GM10248 (cell line): ENCODE measurements at regions not wholly inside any gene's neighbourhood (a gene's known extent, or its start where the extent isn't known, plus 50 kb on each side); places are given as distances from the start of the nearest gene placed in this dataset.
A peak's percentile ranks its signal among the peaks of the same experiment; 100 is the strongest.

Experiments
- CTCF ChIA-PET: fragments of 300-600 bp; sonication (Branson Sonifier 250); formaldehyde crosslinking; extraction: SDS; loops from one replicate; lab custom pipeline; 2021; ENCODE audit warnings: antibody characterized with exemption; lab: Yijun Ruan, JAX
- POLR2A ChIA-PET: fragments of 350-650 bp; sonication (Branson Sonifier 250); formaldehyde crosslinking; extraction: SDS; loops from one replicate; lab custom pipeline; 2020; ENCODE audit warnings: antibody characterized with exemption; lab: Yijun Ruan, JAX
- DNase-seq: peaks from one replicate; pipeline ENCODE4 v3.0.0; 2012; ENCODE audit errors: extremely low spot score
- TF ChIP-seq, protein P1 (sequence below): IDR thresholded peaks from 2 replicates; pipeline ENCODE4 v1.5.1; 2012; ENCODE audit warnings: mild to moderate bottlenecking, low read depth; ENCODE audit errors: extremely low read depth, missing control alignments, control extremely low read depth

DNA sequence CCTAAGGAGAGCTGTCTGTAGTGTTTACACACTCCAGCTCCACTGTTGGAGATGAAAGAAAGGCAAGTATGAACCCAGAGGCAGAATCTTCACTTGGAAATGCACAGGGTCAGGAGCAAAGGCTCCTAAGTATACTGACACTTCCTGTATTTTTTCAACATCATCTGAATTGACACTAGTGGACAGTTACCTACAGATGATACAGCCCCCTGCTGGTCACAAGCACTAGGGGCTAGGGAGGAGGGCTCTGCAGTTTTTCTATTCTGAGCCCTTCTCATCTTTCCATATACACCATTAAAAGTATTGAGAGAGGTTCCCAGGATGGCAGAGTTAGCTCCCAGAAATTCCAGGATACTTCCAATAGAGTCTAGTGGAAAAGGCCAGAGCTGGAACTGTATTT, 290.3 kb upstream of the API5 start:
- CTCF ChIA-PET: interaction anchor here (1.0 to 3.1 kb wide), 5 partner anchors 9 to 261 kb away, joined by 3 to 11 read pairs (median 9); no protein-coding TSS in a partner anchor
- DNase-seq: peak; percentile 12
- TF ChIP-seq, protein P1, sequence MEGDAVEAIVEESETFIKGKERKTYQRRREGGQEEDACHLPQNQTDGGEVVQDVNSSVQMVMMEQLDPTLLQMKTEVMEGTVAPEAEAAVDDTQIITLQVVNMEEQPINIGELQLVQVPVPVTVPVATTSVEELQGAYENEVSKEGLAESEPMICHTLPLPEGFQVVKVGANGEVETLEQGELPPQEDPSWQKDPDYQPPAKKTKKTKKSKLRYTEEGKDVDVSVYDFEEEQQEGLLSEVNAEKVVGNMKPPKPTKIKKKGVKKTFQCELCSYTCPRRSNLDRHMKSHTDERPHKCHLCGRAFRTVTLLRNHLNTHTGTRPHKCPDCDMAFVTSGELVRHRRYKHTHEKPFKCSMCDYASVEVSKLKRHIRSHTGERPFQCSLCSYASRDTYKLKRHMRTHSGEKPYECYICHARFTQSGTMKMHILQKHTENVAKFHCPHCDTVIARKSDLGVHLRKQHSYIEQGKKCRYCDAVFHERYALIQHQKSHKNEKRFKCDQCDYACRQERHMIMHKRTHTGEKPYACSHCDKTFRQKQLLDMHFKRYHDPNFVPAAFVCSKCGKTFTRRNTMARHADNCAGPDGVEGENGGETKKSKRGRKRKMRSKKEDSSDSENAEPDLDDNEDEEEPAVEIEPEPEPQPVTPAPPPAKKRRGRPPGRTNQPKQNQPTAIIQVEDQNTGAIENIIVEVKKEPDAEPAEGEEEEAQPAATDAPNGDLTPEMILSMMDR: no peak
- POLR2A ChIA-PET: no interaction called here

DNA sequence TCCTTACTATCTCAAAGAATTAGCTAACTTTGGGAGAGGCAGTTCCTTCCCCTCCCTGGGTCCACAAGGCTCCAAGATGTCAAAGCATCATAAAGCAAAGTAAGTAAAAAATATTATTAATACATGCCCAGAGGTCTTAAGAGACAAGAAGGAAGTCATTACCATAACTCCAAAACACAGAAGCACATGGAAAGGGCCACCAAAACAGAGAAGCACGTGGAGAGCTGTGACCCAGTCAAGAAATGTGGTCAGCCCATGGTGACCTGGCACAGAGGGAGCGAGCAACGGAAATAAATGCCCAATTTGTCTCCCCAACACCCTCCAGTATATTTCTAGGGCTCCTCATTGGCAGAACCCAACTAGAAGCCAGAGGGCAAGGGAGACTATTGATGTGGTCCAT, 277.5 kb upstream of the API5 start:
- ChIA-PET POLR2A (no interaction called here), CTCF (interaction anchor here (2.2 kb wide), 1 partner anchor 13 kb away, joined by 9 read pairs; no protein-coding TSS in a partner anchor)
- no peak for DNase-seq
- TF ChIP-seq, protein P1: no peak

DNA sequence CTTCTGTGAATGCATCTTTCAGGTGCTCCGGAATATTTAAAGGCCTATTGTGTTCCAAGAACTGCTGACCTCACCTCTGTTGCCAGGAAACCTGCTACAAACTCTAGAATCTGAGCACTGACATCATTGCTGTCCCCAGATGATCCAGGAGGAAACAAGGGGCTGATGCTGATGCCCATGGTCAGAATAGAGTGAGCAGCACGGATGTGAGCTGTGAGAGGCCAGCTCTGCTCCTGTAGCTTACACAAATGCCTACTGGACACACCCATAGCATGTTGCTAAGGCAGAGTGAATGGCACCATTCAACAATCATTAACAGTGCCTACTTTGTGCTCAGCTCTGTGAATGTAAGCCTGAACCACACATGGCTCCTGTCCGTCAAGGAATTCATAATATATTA, 276.7 kb upstream of the API5 start:
- POLR2A ChIA-PET: no interaction called here
- no peak for DNase-seq
- TF ChIP-seq, protein P1: no peak
- CTCF ChIA-PET: interaction anchor here (2.2 kb wide), 1 partner anchor 14 kb away, joined by 9 read pairs; no protein-coding TSS in a partner anchor

DNA sequence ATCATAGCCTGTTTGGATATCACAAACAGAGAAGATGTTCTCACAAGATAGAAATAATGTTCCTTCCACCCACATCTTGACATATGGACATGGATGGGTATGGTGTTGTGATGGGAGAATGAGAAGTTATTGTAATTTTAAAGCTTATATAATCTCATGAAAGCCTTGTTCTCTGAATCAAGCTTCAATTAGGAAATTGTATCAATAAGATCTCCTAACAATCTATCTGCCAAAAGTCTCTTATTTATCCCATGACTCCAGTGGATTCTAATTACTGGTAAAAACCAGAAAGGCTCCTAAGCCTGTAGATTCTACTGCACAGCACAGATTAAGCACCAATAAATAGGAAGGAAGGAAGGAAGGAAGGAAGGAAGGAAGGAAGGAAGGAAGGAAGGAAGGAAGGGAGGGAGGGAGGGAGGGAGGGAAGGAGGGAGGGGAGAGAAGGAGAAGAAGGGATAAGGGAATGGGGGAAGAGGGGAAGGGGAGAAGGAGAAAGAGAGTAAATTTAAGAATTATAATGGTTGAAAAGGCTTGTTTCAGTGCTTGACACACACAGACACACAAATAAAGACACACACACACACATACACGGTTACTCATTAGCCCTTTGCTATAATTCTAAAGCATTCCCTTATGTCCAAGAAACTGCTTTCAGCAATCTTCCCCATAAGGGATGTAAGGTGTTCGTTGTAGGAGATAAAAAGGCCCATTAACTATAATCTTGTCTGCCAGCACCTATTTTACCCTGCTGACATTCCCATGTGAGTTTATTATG, 258.0 kb upstream of the API5 start:
- CTCF ChIA-PET: no interaction called here
- TF ChIP-seq, protein P1: no peak
- POLR2A ChIA-PET: no interaction called here
- DNase-seq: no peak

DNA sequence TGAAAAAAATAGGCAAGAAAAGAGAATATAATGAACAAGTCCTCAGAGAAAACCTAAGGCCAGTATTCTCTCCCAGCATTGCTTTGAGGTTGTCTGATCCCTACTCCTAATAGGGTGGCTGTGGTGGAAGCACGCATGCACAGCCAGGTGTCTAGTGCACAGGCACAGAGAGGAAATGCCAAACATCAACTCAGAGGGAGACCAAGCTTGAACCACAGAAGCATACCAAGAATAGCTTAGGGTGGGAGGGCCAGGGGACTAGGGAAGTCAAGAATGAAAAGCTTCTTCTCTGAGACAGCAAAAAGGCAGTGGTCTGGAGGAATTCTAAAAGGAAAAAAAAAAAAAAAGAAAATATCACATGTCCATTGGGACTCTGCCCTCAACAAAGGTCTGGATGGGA, 244.1 kb upstream of the API5 start:
- no peak for DNase-seq
- TF ChIP-seq, protein P1: no peak
- ChIA-PET POLR2A (no interaction called here), CTCF (no interaction called here)

DNA sequence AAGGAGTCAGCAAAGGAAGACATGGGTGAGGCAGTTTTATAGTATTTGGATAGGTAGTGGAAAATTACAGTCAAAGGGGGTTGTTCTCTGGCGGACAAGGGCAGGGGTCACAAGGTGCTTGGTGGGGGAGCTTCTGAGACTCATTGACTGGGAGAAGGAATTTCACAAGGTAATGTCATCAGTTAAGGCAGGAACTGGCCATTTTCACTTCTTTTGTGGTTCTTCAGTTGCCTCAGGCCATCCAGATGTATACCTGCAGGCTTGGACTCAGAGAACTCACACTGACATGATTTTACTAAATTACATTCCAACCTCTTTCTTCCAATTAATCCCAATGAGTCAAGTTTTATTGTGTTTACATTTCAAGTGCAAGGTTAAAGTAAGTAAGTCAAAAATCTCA, 240.5 kb upstream of the API5 start:
- DNase-seq: no peak
- POLR2A ChIA-PET: no interaction called here
- CTCF ChIA-PET: no interaction called here
- TF ChIP-seq, protein P1: no peak

DNA sequence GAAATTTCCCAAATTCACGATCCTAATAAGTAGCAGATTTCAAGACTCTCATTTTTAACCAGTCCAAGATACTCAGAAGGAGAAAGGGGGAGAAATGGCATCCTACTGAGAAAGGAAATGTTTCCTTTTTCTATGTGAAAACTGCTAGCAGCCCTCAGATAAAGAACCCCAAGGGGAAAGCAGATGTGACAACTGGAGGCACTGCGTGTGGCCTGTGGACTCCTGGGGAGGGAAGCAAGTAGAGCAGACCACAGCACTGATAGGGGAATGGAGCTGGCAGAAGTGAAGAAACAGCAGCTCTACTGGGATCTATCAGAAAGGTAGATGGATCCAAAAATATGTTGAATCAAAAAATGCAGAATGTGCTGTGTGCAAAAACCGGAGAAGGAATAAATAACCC, 239.7 kb upstream of the API5 start:
- TF ChIP-seq, protein P1: no peak
- CTCF ChIA-PET: no interaction called here
- no peak for DNase-seq
- POLR2A ChIA-PET: no interaction called here
